GM18868 (cell line): ENCODE measurements at regions not wholly inside any gene's neighbourhood (a gene's known extent, or its start where the extent isn't known, plus 50 kb on each side); places are given as distances from the start of the nearest gene placed in this dataset.

Experiments
- ATAC-seq: cut with Tn5 transposase; IDR thresholded peaks from one replicate; pipeline ENCODE4 v1.9.1; 2021; ENCODE audit warnings: mild to moderate bottlenecking, moderate library complexity; ENCODE audit not compliant: unreplicated experiment

DNA sequence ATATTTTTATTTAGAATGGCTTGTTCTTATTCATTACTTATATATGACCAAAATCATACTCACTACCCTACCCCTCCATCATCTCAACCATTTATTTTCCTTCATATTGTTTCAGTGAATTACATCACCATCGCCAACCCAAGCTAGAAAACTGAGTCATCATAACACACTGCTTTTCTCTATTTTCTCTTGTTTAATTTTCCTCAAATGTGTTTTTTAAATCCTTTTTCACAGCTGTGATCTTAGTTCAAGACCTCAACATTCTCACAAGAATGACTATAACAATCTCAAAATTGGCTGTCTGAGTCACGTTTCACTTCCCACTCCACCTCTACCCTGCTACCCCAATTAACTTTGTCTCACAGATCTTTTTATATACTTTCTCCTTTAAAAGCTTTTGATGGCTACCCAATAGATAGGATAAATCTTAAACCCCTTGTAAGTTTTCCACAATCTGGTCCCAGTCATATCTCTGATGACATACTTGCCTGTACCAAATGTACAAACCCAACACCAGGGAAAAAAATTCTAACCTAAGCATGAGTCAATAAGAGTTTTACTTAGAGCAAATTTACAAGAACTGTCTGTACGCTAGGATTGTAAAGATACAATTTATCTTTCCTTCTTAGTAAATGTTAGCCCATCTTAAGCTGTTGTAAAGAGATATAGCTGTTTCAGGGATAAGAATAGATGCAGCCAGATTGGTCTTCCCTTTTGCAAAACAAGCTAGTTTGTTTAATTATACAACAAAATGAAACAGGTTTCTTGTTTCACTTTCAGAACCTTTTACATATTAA, 635.1 kb upstream of the SLC39A10 start:
- peak; percentile 83 for ATAC-seq

DNA sequence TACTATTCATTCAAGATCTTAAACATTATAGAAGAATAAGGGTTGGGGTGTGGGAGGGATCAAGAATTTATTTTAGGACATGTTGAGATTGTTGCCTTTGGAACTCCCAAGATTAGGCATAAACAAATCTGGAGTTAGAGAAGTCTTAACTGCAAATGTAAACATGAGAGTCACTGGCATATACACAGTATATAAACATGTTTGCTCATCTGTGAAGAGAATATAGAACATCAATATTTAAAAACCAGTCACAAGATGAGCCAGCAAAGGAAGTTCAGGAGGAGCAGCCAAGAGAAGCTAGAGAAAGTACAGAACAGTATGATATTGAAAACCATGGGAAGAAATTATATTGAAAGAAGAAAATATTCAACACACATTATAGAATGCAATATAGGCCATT, 638.6 kb upstream of the SLC39A10 start:
- no peak for ATAC-seq

DNA sequence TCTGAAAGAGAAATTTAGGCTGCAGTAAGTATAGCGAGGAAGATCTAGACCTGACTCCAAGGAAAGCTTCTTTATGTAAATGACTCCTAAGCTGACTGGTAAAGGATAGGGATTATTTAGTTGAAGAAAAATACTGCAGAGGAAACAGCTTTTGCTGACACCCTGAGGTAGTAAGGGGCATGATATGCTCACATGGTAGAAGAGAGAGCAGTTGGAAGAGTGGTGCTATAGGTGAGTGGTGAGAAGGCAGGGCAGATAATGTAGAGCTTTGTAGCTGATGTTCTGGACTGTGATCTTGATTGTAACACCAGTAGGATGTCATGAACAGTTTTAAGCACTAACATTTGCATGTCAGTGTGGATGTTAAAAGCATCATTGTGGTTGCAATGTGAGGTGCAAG, 639.1 kb upstream of the SLC39A10 start:
- no peak for ATAC-seq

DNA sequence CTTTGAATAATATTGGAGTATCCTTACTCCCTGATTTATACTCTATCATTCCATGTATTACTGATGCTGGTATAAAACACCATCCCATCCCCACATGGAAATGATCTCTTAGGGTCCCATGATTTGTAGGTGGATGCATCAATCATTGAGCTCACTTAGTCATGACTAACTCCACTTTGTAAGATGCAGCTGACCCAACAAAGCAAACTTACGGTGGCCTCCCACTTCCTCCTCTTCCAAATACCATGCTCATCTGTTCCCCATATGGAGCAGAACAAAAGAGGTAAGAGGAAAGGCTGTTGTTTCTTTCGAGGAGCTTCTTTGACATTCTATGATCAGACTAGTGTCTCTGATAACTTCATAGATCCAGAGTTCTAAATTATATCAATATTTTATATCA, 640.2 kb upstream of the SLC39A10 start:
- ATAC-seq: no peak

DNA sequence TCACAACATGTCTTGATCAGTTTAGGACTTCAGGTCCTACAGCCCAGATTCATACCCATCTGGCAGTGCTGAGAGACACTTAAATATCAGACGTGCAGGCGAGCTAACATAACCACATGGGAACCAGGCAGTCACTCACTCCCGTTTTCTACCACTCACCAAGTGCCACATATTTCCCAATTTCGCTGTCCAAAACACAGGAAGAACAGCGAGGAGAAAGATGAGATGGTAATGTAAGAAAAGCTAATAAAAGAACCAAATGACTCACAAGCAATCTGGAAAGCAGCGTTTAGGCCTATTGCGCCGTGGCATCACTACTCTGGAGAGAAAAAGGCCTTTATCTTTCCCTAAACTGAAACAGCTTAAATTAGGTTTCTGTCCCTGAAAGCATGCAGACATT, 647.8 kb upstream of the SLC39A10 start:
- ATAC-seq: peak; percentile 33

DNA sequence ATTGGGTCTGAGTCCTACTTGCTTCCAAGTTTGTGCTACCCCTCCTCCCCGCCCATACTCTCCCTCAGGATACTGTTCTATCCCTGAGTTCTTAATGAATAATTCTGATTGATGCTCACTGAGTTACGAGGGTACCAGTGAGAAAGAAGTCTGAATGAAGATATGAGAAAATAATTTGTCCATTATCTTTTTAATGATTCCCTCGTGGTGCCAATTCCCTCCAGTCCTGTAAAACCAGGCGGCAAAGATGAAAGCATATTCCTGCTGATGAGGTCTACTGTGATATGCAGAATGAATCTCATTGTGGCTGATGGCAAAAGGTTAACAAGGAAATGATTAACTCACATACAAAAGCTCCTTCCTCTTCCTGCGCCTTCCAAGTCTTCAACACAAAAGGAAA, 650.2 kb upstream of the SLC39A10 start:
- no peak for ATAC-seq

DNA sequence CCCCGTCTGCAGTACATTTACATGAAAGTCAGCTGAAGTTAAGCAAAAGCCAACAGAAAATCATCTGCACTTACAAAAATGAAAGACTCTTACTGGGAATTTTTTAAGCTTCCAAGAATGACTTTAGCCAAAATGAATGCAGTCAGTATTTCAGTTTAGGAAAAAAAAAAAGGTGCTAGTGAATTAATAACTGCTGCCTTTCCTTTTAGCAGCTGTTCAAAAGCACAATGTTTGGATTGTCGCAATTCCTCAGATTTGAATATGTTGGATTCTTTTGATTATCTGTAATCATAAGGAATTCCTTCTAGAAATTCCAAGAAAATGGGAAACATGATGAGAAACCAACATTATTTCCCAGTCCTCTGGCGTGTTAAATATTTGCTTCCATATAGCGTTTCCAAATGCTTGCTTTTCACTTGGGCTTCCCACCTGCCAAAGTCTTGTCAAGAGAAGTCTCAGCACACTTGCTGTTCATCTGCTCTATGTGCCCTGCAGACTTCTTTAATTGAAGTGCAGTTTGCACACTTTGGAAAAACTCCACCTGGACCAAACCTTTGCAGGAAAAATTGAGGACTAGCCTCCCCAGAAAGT, 653.0 kb upstream of the SLC39A10 start:
- ATAC-seq: no peak

DNA sequence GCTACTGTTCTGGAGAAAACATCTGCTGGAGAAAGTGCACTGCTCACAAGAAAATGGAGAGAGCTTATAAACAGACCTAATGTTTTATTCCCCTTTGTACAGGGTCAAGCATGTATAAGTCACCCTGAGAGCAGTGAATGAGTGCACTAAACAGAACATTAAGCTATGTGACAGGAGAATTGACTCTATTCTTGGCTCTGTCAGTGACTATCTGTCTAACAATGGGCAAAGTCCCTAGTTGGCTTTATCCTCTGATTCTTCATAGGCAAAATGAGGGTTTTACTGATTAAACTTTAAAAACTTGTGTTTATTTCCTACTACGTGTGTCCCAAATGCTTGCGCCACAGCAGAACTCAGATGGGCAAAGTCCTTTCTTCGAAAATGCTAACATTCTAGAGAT, 655.1 kb upstream of the SLC39A10 start:
- no peak for ATAC-seq

DNA sequence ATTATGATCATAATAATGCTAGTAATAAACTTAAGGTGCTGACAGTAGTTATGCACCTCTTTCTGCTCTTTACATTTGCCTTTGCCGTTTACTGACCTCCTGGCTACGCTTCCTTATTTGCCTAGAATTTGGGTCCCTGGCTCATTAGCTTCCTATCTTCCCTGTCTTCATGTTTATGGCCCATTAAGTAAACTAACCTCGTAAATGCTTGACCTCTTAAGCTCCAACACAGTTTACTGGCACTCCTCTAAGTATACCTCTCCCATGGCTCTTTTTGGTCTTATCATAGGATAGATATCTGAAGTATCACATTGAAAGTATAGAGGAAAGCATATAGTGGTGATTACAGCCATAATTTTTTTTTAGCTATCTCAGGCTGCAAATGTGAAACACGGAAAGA, 657.3 kb upstream of the SLC39A10 start:
- no peak for ATAC-seq

DNA sequence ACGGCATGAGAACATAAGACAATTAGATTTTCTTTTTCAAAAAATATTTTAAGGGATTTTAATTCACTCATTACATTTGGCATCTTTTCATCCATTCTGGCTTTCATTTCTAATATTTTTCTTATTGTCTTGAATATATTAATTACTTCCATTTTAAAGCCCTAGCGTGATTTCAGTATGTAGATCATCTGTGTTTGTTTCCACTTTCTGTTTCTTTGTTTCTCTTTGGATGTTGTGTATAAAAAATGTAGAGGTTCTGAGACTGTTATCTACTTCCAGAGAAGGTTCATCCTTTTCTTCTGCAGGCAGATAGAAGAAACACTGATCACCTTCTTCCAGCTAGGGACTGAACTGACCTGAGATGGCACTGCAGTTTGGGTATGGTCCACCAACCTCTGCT, 664.4 kb upstream of the SLC39A10 start:
- no peak for ATAC-seq

DNA sequence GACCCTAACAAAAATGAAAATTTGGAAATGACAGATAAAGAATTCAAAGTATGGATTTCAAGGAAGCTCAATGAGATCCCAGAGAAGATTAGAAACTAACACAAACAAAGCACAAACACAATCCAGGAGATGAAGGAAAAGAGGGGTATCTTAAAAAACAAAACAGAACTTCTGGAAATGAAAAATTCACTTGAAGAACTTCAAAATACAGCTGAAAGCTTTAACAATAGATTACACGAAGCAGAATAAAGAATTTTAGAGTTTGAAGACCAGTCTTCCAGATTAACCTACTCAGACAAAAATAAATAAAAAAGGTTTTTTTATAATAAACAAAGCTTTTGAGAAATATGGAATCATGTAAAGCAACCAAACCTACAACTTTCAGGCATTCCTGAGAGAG, 671.8 kb upstream of the SLC39A10 start:
- ATAC-seq: no peak

DNA sequence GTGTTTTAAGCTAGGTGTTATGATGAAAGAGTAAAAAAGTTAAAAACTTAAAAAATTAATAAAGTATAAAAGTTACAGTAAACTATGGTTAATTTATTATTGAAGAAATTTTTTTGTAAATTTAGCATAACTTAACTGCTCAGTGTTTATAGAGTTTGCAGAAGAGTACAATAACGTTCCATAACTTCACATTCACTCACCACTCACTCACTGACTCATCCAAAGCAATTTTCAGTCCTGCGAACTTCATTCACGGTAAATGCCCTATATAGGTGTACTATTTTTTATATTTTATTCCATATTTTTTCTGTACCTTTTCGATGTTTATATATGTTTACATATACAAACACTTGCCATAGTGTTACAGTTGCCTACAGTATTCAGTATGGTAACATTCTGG, 694.8 kb upstream of the SLC39A10 start:
- no peak for ATAC-seq

DNA sequence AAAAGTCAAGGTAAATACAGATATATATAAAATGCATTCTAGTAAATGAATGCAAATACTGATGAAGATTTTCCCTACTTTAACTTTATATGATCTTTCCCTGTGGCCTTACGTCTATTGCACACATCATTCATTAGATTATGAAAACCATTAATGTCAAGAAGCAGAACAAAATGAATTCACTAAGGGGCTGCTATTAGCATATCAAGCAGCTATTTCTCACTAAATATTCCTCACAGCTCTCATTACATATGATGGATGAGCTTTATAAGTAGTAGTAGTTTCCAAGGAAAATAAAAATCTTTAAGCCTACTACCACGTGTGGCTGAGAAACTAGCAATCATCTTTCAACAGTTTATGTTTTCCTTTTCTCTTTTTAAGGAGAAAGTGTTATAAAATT, 702.8 kb upstream of the SLC39A10 start:
- no peak for ATAC-seq

DNA sequence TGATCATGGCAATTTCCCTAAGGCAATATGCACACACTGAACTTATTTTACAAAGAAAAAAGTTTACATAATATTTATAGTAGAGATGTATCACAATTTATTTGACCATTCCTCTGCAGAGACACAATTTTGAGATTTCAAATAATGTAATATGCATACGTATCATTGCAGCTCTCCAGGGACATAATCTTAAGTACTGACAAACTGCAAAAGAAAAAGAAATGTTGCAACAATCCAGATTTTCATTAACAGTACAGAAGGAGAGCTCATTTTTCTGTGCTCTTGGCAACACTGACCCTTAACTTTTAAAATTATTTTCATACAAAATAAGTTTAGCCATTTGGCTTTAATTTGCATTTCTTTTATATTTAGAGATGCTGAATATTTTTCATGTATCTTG, 710.2 kb upstream of the SLC39A10 start:
- no peak for ATAC-seq

DNA sequence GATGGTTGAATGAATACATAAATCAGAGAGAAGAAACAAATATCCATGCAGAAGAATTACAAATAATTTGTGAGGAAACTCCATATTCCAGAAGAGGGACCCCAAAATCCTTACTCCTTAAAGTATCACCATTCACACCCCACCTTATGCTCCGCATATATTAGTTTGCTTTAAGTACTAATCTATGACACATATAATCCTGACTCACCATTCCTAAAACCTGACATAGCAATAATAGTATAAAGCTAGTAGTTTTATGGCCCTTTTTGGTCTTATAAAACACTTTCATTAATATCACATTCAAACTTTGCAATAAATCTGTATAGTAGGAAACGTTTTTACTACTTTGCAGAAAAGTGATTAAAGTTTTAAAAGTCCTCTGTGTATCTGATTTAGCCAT, 719.0 kb upstream of the SLC39A10 start:
- no peak for ATAC-seq

DNA sequence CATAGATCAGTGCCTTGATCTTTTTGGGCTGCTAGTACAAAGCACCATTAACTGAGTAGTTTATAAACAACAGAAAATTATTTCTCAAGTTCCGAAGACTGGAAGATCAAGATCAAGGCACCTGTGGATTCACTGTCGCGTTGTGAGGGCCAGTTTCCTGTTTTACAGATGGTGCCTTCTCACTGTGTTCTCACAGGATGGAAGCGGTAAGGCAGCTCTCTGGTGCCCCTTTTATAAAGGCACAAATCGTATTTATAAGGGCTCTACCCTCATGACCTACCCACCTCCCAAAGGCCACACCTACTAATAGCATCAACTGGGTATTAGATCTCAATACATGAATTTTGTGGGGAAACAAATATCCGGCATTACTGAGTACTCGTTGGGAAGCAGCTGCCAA, 729.5 kb upstream of the SLC39A10 start:
- ATAC-seq: no peak

DNA sequence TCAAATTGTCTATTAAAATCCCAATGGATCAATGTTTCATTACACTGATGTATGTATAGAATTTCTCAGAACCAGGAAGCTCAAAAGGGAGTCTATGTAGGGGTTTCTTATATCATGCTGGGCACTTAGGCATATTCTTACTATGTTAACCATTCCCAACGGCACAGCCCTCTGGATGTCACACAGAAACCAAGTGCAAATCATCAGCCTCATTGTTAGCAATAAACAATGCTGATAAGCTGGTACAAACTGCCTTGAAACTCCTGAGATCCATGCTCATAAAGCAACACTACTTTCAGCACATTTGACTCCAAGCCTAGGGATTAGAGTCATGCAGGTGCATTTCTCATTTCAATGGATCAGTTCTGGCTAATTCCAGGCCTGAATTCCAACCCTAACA, 730.2 kb upstream of the SLC39A10 start:
- ATAC-seq: no peak

DNA sequence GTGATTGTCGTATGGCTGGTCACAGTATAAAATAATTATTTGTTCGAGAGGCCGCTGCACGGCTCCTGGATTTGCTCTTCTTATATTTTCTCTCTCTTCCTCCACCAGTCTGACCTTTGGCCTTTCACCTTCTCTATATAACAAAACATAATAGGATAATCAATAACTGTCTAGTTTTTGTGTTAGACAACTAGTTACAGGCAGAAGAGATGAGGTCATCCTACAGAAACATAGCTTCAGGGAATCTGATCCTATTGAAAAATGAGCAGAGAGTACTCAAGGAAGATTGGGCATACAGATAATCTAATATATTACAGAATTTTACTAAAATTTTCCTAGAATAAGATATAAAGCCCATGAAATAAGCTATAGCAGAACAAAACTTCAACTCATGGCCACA, 731.3 kb upstream of the SLC39A10 start:
- no peak for ATAC-seq

DNA sequence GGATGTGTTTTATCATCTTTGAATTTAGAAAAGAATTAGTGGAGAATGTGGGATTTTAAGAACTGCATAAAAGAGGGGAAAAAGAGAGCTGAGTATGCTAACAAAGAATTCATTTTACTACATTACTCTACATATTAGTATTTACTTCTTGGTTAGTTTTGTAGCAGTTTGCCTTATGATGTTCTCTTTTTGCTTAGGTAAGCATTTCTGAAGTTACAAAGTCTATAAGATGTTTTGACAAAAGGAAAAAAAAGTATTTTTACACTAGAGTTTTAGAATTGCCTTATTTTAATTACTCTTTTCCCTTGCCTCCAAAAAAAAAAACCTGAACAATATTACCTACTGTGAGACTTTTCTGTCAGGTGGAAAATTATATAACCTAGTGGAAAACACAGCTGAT, 739.5 kb upstream of the SLC39A10 start:
- no peak for ATAC-seq

DNA sequence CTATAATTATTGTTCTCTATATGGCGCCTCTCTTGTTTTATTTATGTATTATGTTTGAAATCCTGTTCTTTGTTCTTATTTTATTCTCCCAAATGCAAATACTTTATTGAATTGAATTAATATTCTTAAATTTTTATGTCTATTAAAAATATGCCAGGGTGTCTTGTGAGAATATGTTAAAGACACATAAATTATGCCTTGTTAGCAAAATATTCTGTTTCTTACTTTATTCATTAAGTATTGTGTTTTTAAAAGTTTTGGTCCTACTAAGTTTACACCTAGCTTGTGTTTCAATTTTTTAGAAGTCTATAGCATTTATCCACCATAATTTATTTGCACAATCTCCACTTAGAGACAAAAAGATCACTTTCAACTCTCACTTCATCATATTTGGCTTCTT, 741.5 kb upstream of the SLC39A10 start:
- ATAC-seq: no peak

DNA sequence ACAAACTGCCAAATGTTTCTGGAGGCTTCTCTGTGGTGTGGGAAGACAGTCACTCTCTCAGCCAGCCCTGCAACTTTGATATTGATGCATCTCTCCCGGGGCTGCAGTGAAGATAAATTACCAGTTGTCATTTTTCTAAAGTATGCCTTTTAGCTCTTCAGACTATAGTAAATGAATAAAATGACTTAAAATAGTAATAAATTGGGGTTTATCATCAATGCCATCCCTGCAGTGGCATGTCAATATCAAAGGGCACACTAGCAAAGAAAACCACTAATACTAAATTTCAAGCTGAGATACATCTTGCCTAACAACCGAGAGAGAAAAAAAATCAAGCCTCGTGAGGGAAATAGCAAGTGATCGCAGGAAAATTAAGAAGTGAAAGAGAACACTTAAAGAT, 749.5 kb upstream of the SLC39A10 start:
- ATAC-seq: no peak

DNA sequence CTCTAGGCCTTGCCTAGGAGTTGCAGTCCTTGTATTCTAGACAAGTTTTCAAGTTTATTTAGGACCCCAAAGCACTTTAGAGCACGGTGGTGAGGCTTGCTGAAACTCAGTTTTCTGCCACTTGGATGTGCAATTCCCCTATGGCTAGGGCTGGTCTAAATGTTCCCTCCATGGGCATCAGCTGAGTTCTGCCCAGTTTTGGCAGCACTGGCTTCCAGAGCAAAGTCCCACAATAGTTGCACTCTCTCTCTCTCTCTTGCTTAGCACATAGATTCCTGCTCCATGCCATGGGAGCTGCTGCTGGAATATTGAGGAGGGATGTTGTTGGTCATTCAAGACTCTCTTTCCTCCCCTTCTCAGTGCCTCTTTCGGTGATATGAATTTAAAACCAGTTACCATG, 760.2 kb upstream of the SLC39A10 start:
- ATAC-seq: no peak

DNA sequence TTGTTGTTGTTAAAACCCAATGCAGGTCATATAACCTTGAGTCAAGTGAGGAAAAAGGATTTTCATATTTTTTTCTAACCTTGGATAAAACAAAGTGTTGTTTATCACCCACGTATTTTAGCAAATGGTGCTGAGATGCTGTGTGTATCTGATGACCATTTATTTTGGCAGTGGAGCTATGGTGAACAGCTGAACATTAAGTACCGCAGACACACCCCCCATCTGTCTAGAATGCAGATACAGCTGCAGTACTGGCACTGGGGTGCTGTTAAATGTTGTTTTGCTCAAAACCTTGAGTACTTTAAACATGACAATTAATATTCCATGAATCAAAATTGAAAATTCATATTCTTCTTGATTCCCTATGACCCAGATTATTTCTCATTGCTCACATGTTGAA, 773.3 kb upstream of the SLC39A10 start:
- no peak for ATAC-seq
